ENCODE measurements at regions not wholly inside any gene's neighbourhood (a gene's known extent, or its start where the extent isn't known, plus 50 kb on each side); places are given as distances from the start of the nearest gene placed in this dataset.

DNA sequence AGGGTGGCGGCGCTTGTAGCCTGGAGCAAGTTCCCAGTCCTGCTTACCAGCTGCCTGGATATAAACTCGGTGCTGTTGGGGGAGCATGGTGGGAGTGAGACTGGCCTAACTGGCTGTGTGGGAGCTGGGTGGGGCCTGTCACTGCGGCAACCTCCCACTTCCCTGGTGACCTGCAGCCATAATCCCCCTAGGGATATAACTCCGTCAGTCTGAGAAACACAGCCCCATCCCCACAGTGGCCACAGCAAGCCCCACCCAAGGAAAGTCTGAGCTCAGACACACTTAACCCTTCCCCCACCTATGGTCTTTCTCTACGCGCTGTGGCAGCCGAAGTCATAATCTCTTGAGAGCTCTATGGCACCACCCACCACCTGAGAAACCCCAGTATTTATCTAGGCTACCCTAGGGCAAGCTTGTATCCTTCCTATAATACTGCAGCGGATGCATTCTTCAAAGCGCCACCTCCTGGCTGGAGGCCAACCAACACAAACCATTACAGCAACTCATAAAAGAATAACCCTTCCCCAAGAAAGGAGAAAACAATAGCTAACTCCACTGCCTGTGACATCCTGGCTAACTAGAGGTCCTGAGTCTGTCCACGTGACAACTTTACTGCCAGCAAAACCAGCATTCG lies 57.4 kb downstream of the ZNF648 start:
- no peak overlapping the region for H3K4me3 ChIP-seq (ENCODE audit: control insufficient read depth in 1 of 7, extremely low read depth in 1 of 7, insufficient read depth in 4 of 7, low read depth in 2 of 7, low read length in 6 of 7)
- WGBS (ENCODE audit: insufficient coverage): 100% methylated on average over 2 of the region's 12 CpGs
- H3K4me1 ChIP-seq (ENCODE audit: control extremely low read depth in 1 of 4, control insufficient read depth in 4 of 4, insufficient read depth in 4 of 4, low read length in 3 of 4): no peaks in the 10 kb centered on the region
- no peaks in the 10 kb centered on the region for H3K27me3 ChIP-seq (replicated peaks in 2 of 5; ENCODE audit: control insufficient read depth in 4 of 5, insufficient read depth in 5 of 5, low read length in 4 of 5)
- H3K36me3 ChIP-seq (ENCODE audit: control insufficient read depth in 4 of 4, insufficient read depth in 4 of 4, low read length in 3 of 4): no peaks in the 10 kb centered on the region
- peaks cover 0 to 3% (median 0%) of the 10 kb centered on the region in 5 experiments for H3K9me3 ChIP-seq (ENCODE audit: control extremely low read depth in 1 of 5, control insufficient read depth in 4 of 5, insufficient read depth in 2 of 5, low read depth in 1 of 5, low read length in 4 of 5)
- H3K27ac ChIP-seq (ENCODE audit: insufficient read depth in 1 of 2, low read depth in 1 of 2, low read length in 2 of 2, poor library complexity in 1 of 2, severe bottlenecking in 2 of 2): no peak overlapping the region
- DNase-seq: no peak
- ChIA-PET POLR2A (no interaction called here), CTCF (no interaction called here)

DNA sequence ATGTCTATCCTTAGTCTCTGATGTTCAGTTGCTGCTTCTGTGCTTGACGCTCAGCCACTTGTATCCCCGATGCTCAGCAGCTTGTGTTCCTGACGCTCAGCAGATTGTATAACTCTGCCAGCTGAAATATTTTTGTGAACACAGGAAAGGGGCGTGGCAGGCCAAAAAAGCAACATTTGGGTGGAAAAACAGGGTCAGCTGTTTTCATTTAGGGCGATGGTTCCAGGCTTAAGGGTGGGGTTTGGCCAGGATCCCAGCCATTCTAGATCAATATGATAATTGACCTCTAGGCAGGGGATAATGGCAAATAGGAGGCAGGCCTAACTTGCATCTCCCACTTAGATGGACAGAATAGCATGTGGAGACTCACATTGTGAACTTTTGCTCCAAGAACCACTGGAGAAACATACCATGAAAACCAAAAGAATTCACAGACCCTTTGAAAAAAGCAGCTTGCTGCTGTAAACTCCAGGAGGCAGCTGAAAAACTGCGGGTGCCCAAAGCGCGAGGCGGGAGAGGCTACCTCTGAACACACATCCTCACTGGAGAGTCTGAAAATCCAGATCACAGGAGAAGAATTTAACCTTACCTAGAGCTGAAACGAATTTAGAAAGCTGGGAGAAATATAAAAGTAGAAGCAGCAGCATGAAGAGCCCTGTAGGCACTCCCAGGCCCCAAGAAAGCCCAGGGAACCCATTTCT lies 58.3 kb downstream of the ZNF648 start:
- CTCF ChIA-PET: no interaction called here
- no peak for DNase-seq
- H3K27me3 ChIP-seq (replicated peaks in 2 of 5; ENCODE audit: control insufficient read depth in 4 of 5, insufficient read depth in 5 of 5, low read length in 4 of 5): peaks cover 0 to 2% (median 0%) of the 10 kb centered on the region in 5 experiments
- WGBS (ENCODE audit: insufficient coverage): 90% methylated on average over 9 of the region's 10 CpGs
- no peak overlapping the region for H3K27ac ChIP-seq (ENCODE audit: insufficient read depth in 1 of 2, low read depth in 1 of 2, low read length in 2 of 2, poor library complexity in 1 of 2, severe bottlenecking in 2 of 2)
- H3K4me3 ChIP-seq (ENCODE audit: control insufficient read depth in 1 of 7, extremely low read depth in 1 of 7, insufficient read depth in 4 of 7, low read depth in 2 of 7, low read length in 6 of 7): no peak overlapping the region
- no peaks in the 10 kb centered on the region for H3K36me3 ChIP-seq (ENCODE audit: control insufficient read depth in 4 of 4, insufficient read depth in 4 of 4, low read length in 3 of 4)
- no peaks in the 10 kb centered on the region for H3K4me1 ChIP-seq (ENCODE audit: control extremely low read depth in 1 of 4, control insufficient read depth in 4 of 4, insufficient read depth in 4 of 4, low read length in 3 of 4)
- peaks cover 0 to 3% (median 0%) of the 10 kb centered on the region in 5 experiments for H3K9me3 ChIP-seq (ENCODE audit: control extremely low read depth in 1 of 5, control insufficient read depth in 4 of 5, insufficient read depth in 2 of 5, low read depth in 1 of 5, low read length in 4 of 5)
- POLR2A ChIA-PET: no interaction called here

DNA sequence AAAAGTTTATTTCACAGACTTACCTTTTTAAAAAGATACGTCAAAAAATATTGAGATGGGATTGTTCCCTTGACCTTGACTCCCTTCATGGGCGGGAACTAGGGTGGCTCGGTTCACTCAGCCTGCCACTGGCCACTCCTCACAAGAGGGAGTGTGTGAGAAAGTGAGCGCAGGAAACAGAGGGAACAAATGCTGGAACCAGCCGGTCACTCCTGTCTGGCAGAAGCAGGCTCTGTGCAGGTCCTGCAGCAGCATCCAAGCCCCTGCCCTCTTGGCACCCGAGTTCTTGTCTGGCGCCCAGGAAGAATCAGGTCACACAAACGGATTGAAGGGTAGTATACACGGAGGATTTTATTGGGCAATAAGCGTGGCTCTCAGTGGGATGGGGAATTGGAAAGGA lies 58.9 kb downstream of the ZNF648 start:
- CTCF ChIA-PET: no interaction called here
- no peak overlapping the region for H3K4me3 ChIP-seq (ENCODE audit: control insufficient read depth in 1 of 7, extremely low read depth in 1 of 7, insufficient read depth in 4 of 7, low read depth in 2 of 7, low read length in 6 of 7)
- no peaks in the 10 kb centered on the region for H3K4me1 ChIP-seq (ENCODE audit: control extremely low read depth in 1 of 4, control insufficient read depth in 4 of 4, insufficient read depth in 4 of 4, low read length in 3 of 4)
- no peak for DNase-seq
- H3K9me3 ChIP-seq (ENCODE audit: control extremely low read depth in 1 of 5, control insufficient read depth in 4 of 5, insufficient read depth in 2 of 5, low read depth in 1 of 5, low read length in 4 of 5): peaks cover 0 to 3% (median 0%) of the 10 kb centered on the region in 5 experiments
- no peak overlapping the region for H3K27ac ChIP-seq (ENCODE audit: insufficient read depth in 1 of 2, low read depth in 1 of 2, low read length in 2 of 2, poor library complexity in 1 of 2, severe bottlenecking in 2 of 2)
- POLR2A ChIA-PET: no interaction called here
- no peaks in the 10 kb centered on the region for H3K36me3 ChIP-seq (ENCODE audit: control insufficient read depth in 4 of 4, insufficient read depth in 4 of 4, low read length in 3 of 4)
- WGBS (ENCODE audit: insufficient coverage): 87% methylated on average over 9 of the region's 10 CpGs
- peaks cover 0 to 2% (median 0%) of the 10 kb centered on the region in 5 experiments for H3K27me3 ChIP-seq (replicated peaks in 2 of 5; ENCODE audit: control insufficient read depth in 4 of 5, insufficient read depth in 5 of 5, low read length in 4 of 5)

DNA sequence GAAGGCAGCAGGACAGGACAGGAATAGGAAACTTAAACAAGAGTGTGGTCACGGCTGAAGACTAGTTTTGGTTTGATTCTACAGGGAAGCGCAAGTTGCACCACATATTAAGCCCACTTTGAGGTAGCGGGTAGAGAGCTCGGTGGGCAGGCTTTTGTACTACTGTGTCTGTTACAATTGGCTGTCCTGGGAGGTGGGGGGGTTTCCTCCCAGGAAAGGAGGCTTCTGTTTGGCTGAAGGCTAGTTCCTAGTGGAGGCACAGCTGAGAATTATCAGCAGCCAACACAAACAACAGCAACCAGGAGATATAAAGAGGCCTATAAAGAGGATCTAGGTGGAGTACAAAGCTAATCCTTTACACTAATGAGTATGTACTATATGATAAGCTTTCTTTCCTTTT lies 62.7 kb downstream of the ZNF648 start:
- Histone ChIP-seq H3K27ac (ENCODE audit: insufficient read depth in 1 of 2, low read depth in 1 of 2, low read length in 2 of 2, poor library complexity in 1 of 2, severe bottlenecking in 2 of 2) (no peak overlapping the region), H3K36me3 (ENCODE audit: control insufficient read depth in 4 of 4, insufficient read depth in 4 of 4, low read length in 3 of 4) (no peaks in the 10 kb centered on the region), H3K9me3 (ENCODE audit: control extremely low read depth in 1 of 5, control insufficient read depth in 4 of 5, insufficient read depth in 2 of 5, low read depth in 1 of 5, low read length in 4 of 5) (no peaks in the 10 kb centered on the region), H3K4me1 (ENCODE audit: control extremely low read depth in 1 of 4, control insufficient read depth in 4 of 4, insufficient read depth in 4 of 4, low read length in 3 of 4) (no peaks in the 10 kb centered on the region), H3K4me3 (ENCODE audit: control insufficient read depth in 1 of 7, extremely low read depth in 1 of 7, insufficient read depth in 4 of 7, low read depth in 2 of 7, low read length in 6 of 7) (no peak overlapping the region), H3K27me3 (replicated peaks in 2 of 5; ENCODE audit: control insufficient read depth in 4 of 5, insufficient read depth in 5 of 5, low read length in 4 of 5) (peaks cover 0 to 2% (median 0%) of the 10 kb centered on the region in 5 experiments)
- no peak for DNase-seq
- WGBS (ENCODE audit: insufficient coverage): 98% methylated on average over 4 of the region's 4 CpGs
- CTCF ChIA-PET: no interaction called here
- POLR2A ChIA-PET: no interaction called here

DNA sequence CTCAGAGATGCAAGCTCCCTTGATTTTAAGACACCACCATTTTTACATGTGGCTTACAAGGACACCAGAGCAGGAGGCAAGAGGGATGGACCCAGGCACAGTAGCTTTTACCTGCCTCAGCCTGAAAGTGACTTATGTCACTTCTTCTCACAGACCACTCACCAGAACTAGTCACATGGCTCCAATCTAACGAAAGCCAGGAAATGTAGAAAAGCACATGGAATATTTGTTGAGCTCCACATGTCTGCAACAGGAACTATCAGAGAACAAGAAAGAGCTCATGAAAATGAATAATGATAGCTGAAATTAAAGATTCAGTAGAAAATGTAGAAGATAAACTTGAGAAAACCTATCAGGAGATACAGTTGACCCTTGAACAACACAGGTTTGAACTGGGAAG lies 69.4 kb downstream of the ZNF648 start:
- Histone ChIP-seq H3K27ac (ENCODE audit: insufficient read depth in 1 of 2, low read depth in 1 of 2, low read length in 2 of 2, poor library complexity in 1 of 2, severe bottlenecking in 2 of 2) (no peak overlapping the region), H3K9me3 (ENCODE audit: control extremely low read depth in 1 of 5, control insufficient read depth in 4 of 5, insufficient read depth in 2 of 5, low read depth in 1 of 5, low read length in 4 of 5) (no peaks in the 10 kb centered on the region), H3K4me1 (ENCODE audit: control extremely low read depth in 1 of 4, control insufficient read depth in 4 of 4, insufficient read depth in 4 of 4, low read length in 3 of 4) (no peaks in the 10 kb centered on the region), H3K36me3 (ENCODE audit: control insufficient read depth in 4 of 4, insufficient read depth in 4 of 4, low read length in 3 of 4) (no peaks in the 10 kb centered on the region), H3K4me3 (ENCODE audit: control insufficient read depth in 1 of 7, extremely low read depth in 1 of 7, insufficient read depth in 4 of 7, low read depth in 2 of 7, low read length in 6 of 7) (no peak overlapping the region), H3K27me3 (replicated peaks in 2 of 5; ENCODE audit: control insufficient read depth in 4 of 5, insufficient read depth in 5 of 5, low read length in 4 of 5) (peaks cover 0 to 7% (median 0%) of the 10 kb centered on the region in 5 experiments)
- WGBS (ENCODE audit: insufficient coverage): 50% methylated on average over 1 of the region's 1 CpG
- DNase-seq: no peak
- POLR2A ChIA-PET: interaction anchor here (0.5 kb wide), 1 partner anchor 487 kb away, joined by 3 read pairs; no protein-coding TSS in a partner anchor
- CTCF ChIA-PET: no interaction called here

DNA sequence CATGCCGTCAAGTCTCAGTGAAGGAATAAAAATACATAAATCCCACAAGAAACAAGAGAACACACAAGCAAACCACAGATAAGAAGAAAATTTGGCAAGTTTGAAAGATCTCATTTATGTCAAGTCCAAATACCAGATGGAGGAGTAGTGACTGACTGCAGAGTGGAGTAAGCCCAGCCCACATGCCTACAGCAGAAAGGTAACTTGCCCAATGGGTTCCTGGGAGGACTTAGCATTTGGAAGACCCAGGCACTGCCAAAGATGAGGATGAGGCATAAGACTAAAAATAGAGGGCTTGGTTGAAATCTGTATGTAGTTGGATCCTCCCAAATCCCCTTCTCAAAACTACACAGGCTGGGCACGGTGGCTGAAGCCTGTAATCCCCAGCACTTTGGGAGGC lies 70.8 kb downstream of the ZNF648 start:
- Histone ChIP-seq H3K9me3 (ENCODE audit: control extremely low read depth in 1 of 5, control insufficient read depth in 4 of 5, insufficient read depth in 2 of 5, low read depth in 1 of 5, low read length in 4 of 5) (no peaks in the 10 kb centered on the region), H3K36me3 (ENCODE audit: control insufficient read depth in 4 of 4, insufficient read depth in 4 of 4, low read length in 3 of 4) (no peaks in the 10 kb centered on the region), H3K27ac (ENCODE audit: insufficient read depth in 1 of 2, low read depth in 1 of 2, low read length in 2 of 2, poor library complexity in 1 of 2, severe bottlenecking in 2 of 2) (no peak overlapping the region), H3K4me3 (ENCODE audit: control insufficient read depth in 1 of 7, extremely low read depth in 1 of 7, insufficient read depth in 4 of 7, low read depth in 2 of 7, low read length in 6 of 7) (no peak overlapping the region), H3K27me3 (replicated peaks in 2 of 5; ENCODE audit: control insufficient read depth in 4 of 5, insufficient read depth in 5 of 5, low read length in 4 of 5) (peaks cover 0 to 7% (median 0%) of the 10 kb centered on the region in 5 experiments), H3K4me1 (ENCODE audit: control extremely low read depth in 1 of 4, control insufficient read depth in 4 of 4, insufficient read depth in 4 of 4, low read length in 3 of 4) (no peaks in the 10 kb centered on the region)
- ChIA-PET CTCF (no interaction called here), POLR2A (no interaction called here)
- 100% methylated on average over 1 of the region's 2 CpGs for WGBS (ENCODE audit: insufficient coverage)
- DNase-seq: no peak

DNA sequence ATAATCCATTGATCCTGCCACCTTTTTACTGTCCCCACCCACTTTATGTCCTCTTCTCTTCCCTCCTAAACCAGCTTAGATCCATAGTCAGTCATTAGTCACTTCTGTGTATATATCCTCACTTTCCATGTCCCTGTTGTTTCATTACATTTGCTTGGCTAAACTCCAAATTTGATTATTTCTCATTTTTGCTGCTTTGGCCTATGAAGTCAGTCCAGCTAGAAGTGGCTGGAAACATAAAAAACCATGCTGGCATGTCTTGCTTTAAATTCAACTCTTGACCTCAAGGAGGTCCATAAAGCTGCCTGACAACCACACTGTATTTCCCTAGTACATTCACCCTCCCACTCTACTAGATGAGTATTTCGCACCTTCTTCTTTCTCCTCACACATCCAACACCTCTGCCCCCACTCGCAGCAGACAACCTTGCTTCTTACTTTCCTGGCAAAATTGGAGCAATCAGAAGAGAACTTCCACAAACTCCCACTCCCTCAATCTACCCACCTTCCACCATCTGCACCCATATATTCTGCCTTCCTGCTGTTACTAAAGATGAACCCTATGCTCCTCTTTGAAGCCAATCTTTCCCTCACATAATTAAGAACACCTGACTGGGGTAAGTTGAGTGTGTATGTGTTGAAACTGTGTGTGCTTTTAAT lies 72.1 kb downstream of the ZNF648 start:
- CTCF ChIA-PET: no interaction called here
- WGBS (ENCODE audit: insufficient coverage): 100% methylated on average over 2 of the region's 2 CpGs
- Histone ChIP-seq H3K27ac (ENCODE audit: insufficient read depth in 1 of 2, low read depth in 1 of 2, low read length in 2 of 2, poor library complexity in 1 of 2, severe bottlenecking in 2 of 2) (no peak overlapping the region), H3K27me3 (replicated peaks in 2 of 5; ENCODE audit: control insufficient read depth in 4 of 5, insufficient read depth in 5 of 5, low read length in 4 of 5) (peaks cover 0 to 7% (median 0%) of the 10 kb centered on the region in 5 experiments), H3K36me3 (ENCODE audit: control insufficient read depth in 4 of 4, insufficient read depth in 4 of 4, low read length in 3 of 4) (no peaks in the 10 kb centered on the region), H3K4me3 (ENCODE audit: control insufficient read depth in 1 of 7, extremely low read depth in 1 of 7, insufficient read depth in 4 of 7, low read depth in 2 of 7, low read length in 6 of 7) (no peak overlapping the region), H3K4me1 (ENCODE audit: control extremely low read depth in 1 of 4, control insufficient read depth in 4 of 4, insufficient read depth in 4 of 4, low read length in 3 of 4) (no peaks in the 10 kb centered on the region), H3K9me3 (ENCODE audit: control extremely low read depth in 1 of 5, control insufficient read depth in 4 of 5, insufficient read depth in 2 of 5, low read depth in 1 of 5, low read length in 4 of 5) (no peaks in the 10 kb centered on the region)
- POLR2A ChIA-PET: no interaction called here
- DNase-seq: no peak

Data from common myeloid progenitor, CD34-positive (primary cell).